ENCODE measurements at regions not wholly inside any gene's neighbourhood (a gene's known extent, or its start where the extent isn't known, plus 50 kb on each side); places are given as distances from the start of the nearest gene placed in this dataset.

GRCh38 chr5:165858118-165858517 is 2352.7 kb downstream of the MAT2B start (continued):
- TF ChIP-seq CTCF (IDR thresholded peaks at IDR 0.05 in 2 of 3, conservative IDR thresholded peaks at IDR 0.05 in 1 of 3; ENCODE audit: control insufficient read depth in 2 of 3, extremely low read depth in 1 of 3, insufficient read depth in 1 of 3, low read depth in 3 of 3, low read length in 3 of 3): no peak
- TF ChIP-seq ATF3 (IDR thresholded peaks at IDR 0.05; ENCODE audit: borderline replicate concordance, extremely low read depth, low read depth, low read length): no peak
- TF ChIP-seq SMARCA5 (IDR thresholded peaks at IDR 0.05): no peak
- TF ChIP-seq ESRRA (IDR thresholded peaks at IDR 0.05; ENCODE audit: low read length): no peak

- BruUV-seq (replicated peaks): no TSS peak
- no peaks in the 10 kb centered on the region for H3K27me3 ChIP-seq (replicated peaks in 1 of 2; ENCODE audit: control insufficient read depth in 2 of 2, insufficient read depth in 2 of 2, low read length in 1 of 2)
- intact Hi-C loops (cut with micrococcal nuclease; ENCODE audit: unreplicated experiment): no loop called here
- ChIA-PET RAD21 (ENCODE audit: unreplicated experiment) (no interaction called here), CTCF (no interaction called here), SMC1A (ENCODE audit: uncharacterized antibody, unreplicated experiment) (interaction anchor here (1.0 kb wide), 1 partner anchor 19 kb away, joined by 3 read pairs; no protein-coding TSS in a partner anchor), POLR2A (no interaction called here)
- FAIRE-seq (no peak), ATAC-seq (no peak), DNase-seq (ENCODE audit: low read depth, low spot score) (no peak)
- H3K36me3 ChIP-seq (ENCODE audit: control insufficient read depth in 2 of 2, insufficient read depth in 2 of 2, low read length in 1 of 2): no peaks in the 10 kb centered on the region
- in situ Hi-C loops (cut with MboI): no loop called here
- H3K4me2 ChIP-seq (ENCODE audit: control insufficient read depth, insufficient read depth): no peak overlapping the region
- H4K20me1 ChIP-seq (ENCODE audit: control insufficient read depth, insufficient read depth): no peaks in the 10 kb centered on the region
- no peak overlapping the region for H3K9ac ChIP-seq (ENCODE audit: control insufficient read depth, insufficient read depth, low read length)
- WGBS (ENCODE audit: insufficient coverage, insufficient replicate concordance, low lambda C conversion rate, missing lambda C conversion rate): 17% methylated on average over 2 of the region's 2 CpGs
- no peaks in the 10 kb centered on the region for H3K4me1 ChIP-seq (ENCODE audit: control insufficient read depth, insufficient read depth, low read length)
- TF ChIP-seq RUNX3 (IDR thresholded peaks at IDR 0.05; ENCODE audit: low read length) (no peak), HDAC6 (IDR thresholded peaks at IDR 0.05; ENCODE audit: unreplicated experiment) (no peak)
- H3K9me3 ChIP-seq (replicated peaks; ENCODE audit: control insufficient read depth, insufficient read depth, low read length): no peaks in the 10 kb centered on the region
- H2AFZ ChIP-seq (ENCODE audit: control insufficient read depth, low read depth, low read length): no peak overlapping the region
- no peak overlapping the region for H3K4me3 ChIP-seq
- no peaks in the 10 kb centered on the region for H3K79me2 ChIP-seq (ENCODE audit: control insufficient read depth, insufficient read depth, low read length)
- no peak overlapping the region for H3K27ac ChIP-seq (ENCODE audit: control insufficient read depth, insufficient read depth)
These were observed 2353.8 kb downstream of the MAT2B start for GRCh38 chr5:165859251-165859650.

All from GM12878 (cell line).